H1 (cell line): ENCODE measurements at regions not wholly inside any gene's neighbourhood (a gene's known extent, or its start where the extent isn't known, plus 50 kb on each side); places are given as distances from the start of the nearest gene placed in this dataset.

Experiments used
- CTCF ChIA-PET: fragments of 300-600 bp; sonication (Branson Sonifier 250); formaldehyde crosslinking; loops from one replicate; lab custom pipeline; 2021; ENCODE audit not compliant: partially characterized antibody; lab: Charles Lee
- POLR2A ChIA-PET: fragments of 300-600 bp; sonication (Branson Sonifier 250); formaldehyde crosslinking; loops from one replicate; lab custom pipeline; 2021; ENCODE audit warnings: inconsistent platforms; ENCODE audit not compliant: partially characterized antibody; lab: Charles Lee
- DNase-seq, 2 experiments: peaks; one replicate each; pipeline versions ENCODE4 v3.0.0 to v3.0.0-alpha.2; 2010 to 2022; ENCODE audit warnings: low spot score in 2 of 2, low read depth in 1 of 2, mixed read lengths in 1 of 2
- FAIRE-seq: peaks from 2 replicates; lab custom pipeline; 2011; peaks lifted over from hg19 to GRCh38; lab: Jason Lieb, UNC
- H2AFZ ChIP-seq: 2 replicates; pipeline ENCODE4 v1.8.1; 2012; ENCODE audit warnings: low read length, inconsistent platforms
- H2AK5ac ChIP-seq: 2 replicates; pipeline ENCODE4 v1.6.1; 2013; ENCODE audit warnings: low read depth, low read length
- H2BK120ac ChIP-seq: replicated peaks from 2 replicates; pipeline ENCODE3; 2013; ENCODE audit warnings: low read depth, low read length, inconsistent platforms
- H2BK12ac ChIP-seq: 2 replicates; pipeline ENCODE4 v1.6.1; 2013; ENCODE audit warnings: low read depth, low read length
- H2BK15ac ChIP-seq: 2 replicates; pipeline ENCODE4 v1.6.1; 2013; ENCODE audit warnings: low read length
- H2BK20ac ChIP-seq: 2 replicates; pipeline ENCODE4 v1.6.1; 2013; ENCODE audit warnings: low read length
- H2BK5ac ChIP-seq: 2 replicates; pipeline ENCODE4 v1.6.1; 2013; ENCODE audit warnings: low read depth, low read length
- H3K14ac ChIP-seq: 2 replicates; pipeline ENCODE4 v1.6.1; 2013; ENCODE audit warnings: inconsistent platforms; ENCODE audit not compliant: insufficient read length
- H3K18ac ChIP-seq: 2 replicates; pipeline ENCODE4 v1.6.1; 2013; ENCODE audit warnings: low read length; ENCODE audit errors: extremely low read depth
- H3K23ac ChIP-seq: 2 replicates; pipeline ENCODE4 v1.6.1; 2013; ENCODE audit warnings: inconsistent platforms; ENCODE audit not compliant: insufficient read length
- H3K23me2 ChIP-seq: 2 replicates; pipeline ENCODE4 v1.6.1; 2013; ENCODE audit warnings: low read depth, low read length
- H3K27ac ChIP-seq: 2 replicates; pipeline ENCODE4 v1.6.1; 2011; ENCODE audit warnings: low read depth, low read length, inconsistent platforms
- H3K27me3 ChIP-seq, 4 experiments: replicated peaks in 1 of 4; 1 replicate in 1 of 4; 2 replicates in 3 of 4; pipeline versions ENCODE4 v1.6.1 to v1.8.1; 2011 to 2013; ENCODE audit warnings: low read length in 3 of 4, mild to moderate bottlenecking in 3 of 4, inconsistent platforms in 2 of 4, mixed read lengths in 2 of 4, moderate library complexity in 1 of 4; ENCODE audit not compliant: control insufficient read depth in 3 of 4, insufficient read depth in 3 of 4; ENCODE audit errors: extremely low read depth in 1 of 4
- H3K36me3 ChIP-seq, 4 experiments: 2 replicates each; pipeline versions ENCODE4 v1.6.1 to v1.8.1; 2011 to 2013; ENCODE audit warnings: mild to moderate bottlenecking in 4 of 4, low read length in 3 of 4, moderate library complexity in 2 of 4, control low read depth in 1 of 4, inconsistent platforms in 1 of 4; ENCODE audit not compliant: insufficient read depth in 4 of 4, control insufficient read depth in 2 of 4
- H3K4ac ChIP-seq: replicated peaks from 2 replicates; pipeline ENCODE3; 2013; ENCODE audit warnings: low read length, low read depth, mixed read lengths, inconsistent platforms; ENCODE audit not compliant: insufficient read length
- H3K4me1 ChIP-seq, 4 experiments: replicated peaks in 1 of 4; 1 replicate in 1 of 4; 2 replicates in 3 of 4; pipeline versions ENCODE4 v1.6.1 to v1.8.1; 2011 to 2013; ENCODE audit warnings: low read length in 3 of 4, inconsistent platforms in 2 of 4, mixed read lengths in 1 of 4; ENCODE audit not compliant: insufficient read depth in 4 of 4, control insufficient read depth in 3 of 4
- H3K4me2 ChIP-seq, 2 experiments: 2 replicates each; pipeline versions ENCODE4 v1.6.1 to v1.8.1; 2011 to 2013; ENCODE audit warnings: low read depth in 2 of 2, low read length in 2 of 2, control low read depth in 1 of 2, inconsistent platforms in 1 of 2, mild to moderate bottlenecking in 1 of 2; ENCODE audit not compliant: insufficient read depth in 1 of 2
- H3K4me3 ChIP-seq, 4 experiments: fragments of 200-600, 300-600 bp in 1 of 4; sonication (generic), shearing (Covaris generic), sonication (Bioruptor Twin) in 1 of 4; 2 replicates each; pipeline versions ENCODE4 v1.5.1 to v1.8.1; 2011 to 2016; ENCODE audit warnings: low read length in 4 of 4, low read depth in 3 of 4, control low read depth in 2 of 4, inconsistent platforms in 2 of 4, mild to moderate bottlenecking in 2 of 4, mixed read lengths in 1 of 4, moderate library complexity in 1 of 4; ENCODE audit not compliant: insufficient read depth in 2 of 4; ENCODE audit errors: extremely low read depth in 1 of 4
- H3K56ac ChIP-seq: replicated peaks from 2 replicates; pipeline ENCODE3; 2013; ENCODE audit warnings: low read depth, mild to moderate bottlenecking, mixed read lengths, low read length, inconsistent platforms; ENCODE audit not compliant: insufficient read length
- H3K79me1 ChIP-seq: 2 replicates; pipeline ENCODE4 v1.6.1; 2013; ENCODE audit warnings: low read depth, low read length, control low read depth
- H3K79me2 ChIP-seq, 2 experiments: 2 replicates each; pipeline versions ENCODE4 v1.6.1 to v1.8.1; 2012 to 2013; ENCODE audit warnings: low read length in 2 of 2, mild to moderate bottlenecking in 2 of 2, inconsistent platforms in 1 of 2; ENCODE audit not compliant: insufficient read depth in 2 of 2, control insufficient read depth in 1 of 2
- H3K9ac ChIP-seq, 4 experiments: replicated peaks in 1 of 4; 1 replicate in 1 of 4; 2 replicates in 3 of 4; pipeline versions ENCODE4 v1.6.1 to v1.8.1; 2011 to 2013; ENCODE audit warnings: low read depth in 3 of 4, low read length in 3 of 4, control low read depth in 2 of 4, mild to moderate bottlenecking in 2 of 4, moderate library complexity in 2 of 4, inconsistent platforms in 1 of 4; ENCODE audit errors: extremely low read depth in 1 of 4
- H3K9me3 ChIP-seq, 2 experiments: 2 replicates each; pipeline versions ENCODE4 v1.6.1 to v1.8.1; 2012 to 2013; ENCODE audit warnings: mild to moderate bottlenecking in 2 of 2, moderate library complexity in 2 of 2, control low read depth in 1 of 2, inconsistent platforms in 1 of 2, low read depth in 1 of 2, low read length in 1 of 2, mixed read lengths in 1 of 2; ENCODE audit not compliant: insufficient read depth in 2 of 2
- H4K20me1 ChIP-seq, 2 experiments: replicated peaks in 1 of 2; 2 replicates each; pipeline versions ENCODE3 to v1.8.1; 2011 to 2013; ENCODE audit warnings: inconsistent platforms in 2 of 2, low read length in 2 of 2, mild to moderate bottlenecking in 1 of 2; ENCODE audit not compliant: insufficient read depth in 2 of 2, control insufficient read depth in 1 of 2
- H4K5ac ChIP-seq: 2 replicates; pipeline ENCODE4 v1.6.1; 2013; ENCODE audit warnings: low read length, low read depth, mixed read lengths, inconsistent platforms; ENCODE audit not compliant: insufficient read length
- H4K8ac ChIP-seq: 2 replicates; pipeline ENCODE4 v1.8.0; 2013; ENCODE audit warnings: mild to moderate bottlenecking, moderate library complexity, low read length, inconsistent platforms; ENCODE audit not compliant: insufficient read depth; ENCODE audit errors: extremely low read depth
- H4K91ac ChIP-seq: replicated peaks from 2 replicates; pipeline ENCODE3; 2013; ENCODE audit warnings: low read length, mixed read lengths, inconsistent platforms; ENCODE audit not compliant: insufficient read length
- CBX8 ChIP-seq: fragments of 300-800, 300-1000 bp; sonication (generic); IDR thresholded peaks from 2 replicates; pipeline ENCODE4 v1.7.1; 2016; ENCODE audit warnings: low read depth, low read length, borderline replicate concordance
- CHD1 ChIP-seq: IDR thresholded peaks from 2 replicates; pipeline ENCODE4 v1.6.1; 2012; ENCODE audit warnings: low read depth, low read length, improper control_type of control experiment
- EZH2 ChIP-seq: fragments of 200-600 bp; sonication (generic); IDR thresholded peaks from 2 replicates; pipeline ENCODE4 v1.7.1; 2012; ENCODE audit warnings: low read depth, mild to moderate bottlenecking, moderate library complexity, low read length, inconsistent platforms; ENCODE audit not compliant: severe bottlenecking
- KDM4A ChIP-seq: IDR thresholded peaks from one replicate; pipeline ENCODE4 v1.7.1; 2012; ENCODE audit warnings: low read depth, mild to moderate bottlenecking, moderate library complexity, low read length, inconsistent platforms; ENCODE audit not compliant: severe bottlenecking
- NRF1 ChIP-seq: IDR thresholded peaks from 2 replicates; pipeline ENCODE4 v1.6.1; 2011; ENCODE audit warnings: mild to moderate bottlenecking, low read depth, low read length, improper control_type of control experiment
- POLR2AphosphoS5 ChIP-seq: IDR thresholded peaks from 2 replicates; pipeline ENCODE4 v1.6.1; 2011; ENCODE audit warnings: low read depth, low read length
- WGBS, 2 experiments: shearing (Covaris generic) in 1 of 2; methylation state at CpG; one replicate each; pipeline versions ENCODE4 v1.1.6 to v1.1.7; 2013 to 2015; ENCODE audit warnings: low lambda C conversion rate in 2 of 2, mixed read lengths in 2 of 2, inconsistent platforms in 1 of 2, low coverage in 1 of 2, missing lambda C conversion rate in 1 of 2; ENCODE audit not compliant: insufficient replicate concordance in 2 of 2, insufficient coverage in 1 of 2, insufficient read length in 1 of 2; ENCODE audit errors: extremely low coverage in 1 of 2, missing lambda C conversion rate in 1 of 2; 5-methylcytosine and 5-hydroxymethylcytosine counted together

DNA sequence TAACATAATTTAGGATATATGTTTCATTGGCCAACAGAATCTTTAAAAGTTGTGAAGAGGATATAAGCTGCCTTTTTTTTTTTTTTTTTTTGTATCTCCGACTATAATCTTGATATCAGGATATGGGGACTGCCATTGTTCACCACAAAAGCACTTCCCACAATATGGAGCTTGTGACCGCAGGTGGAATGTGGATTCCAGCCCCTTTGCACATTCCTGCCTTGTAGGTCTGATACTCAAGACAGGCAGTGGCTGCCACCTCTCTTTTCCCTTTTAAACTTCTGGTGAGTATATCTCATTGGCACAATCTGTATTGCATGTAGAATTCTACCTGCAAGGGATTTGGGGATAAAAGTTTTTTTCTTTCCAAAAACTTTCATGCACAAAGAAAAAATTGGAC, 272.7 kb upstream of the VWC2 start:
- FAIRE-seq (no peak), DNase-seq (no peak)
- H3K23ac ChIP-seq = no peak overlapping the region
- no peak overlapping the region for H2BK15ac ChIP-seq
- no peaks in the 10 kb centered on the region for H3K27me3 ChIP-seq
- H2BK5ac ChIP-seq = no peak overlapping the region
- H3K79me1 ChIP-seq = no peaks in the 10 kb centered on the region
- H3K18ac ChIP-seq = no peak overlapping the region
- no peak overlapping the region for H4K8ac ChIP-seq
- no peak overlapping the region for H4K91ac ChIP-seq
- H3K23me2 ChIP-seq = no peaks in the 10 kb centered on the region
- H3K27ac ChIP-seq = no peak overlapping the region
- no peak overlapping the region for H2BK120ac ChIP-seq
- H2BK12ac ChIP-seq = no peak overlapping the region
- H4K20me1 ChIP-seq = no peaks in the 10 kb centered on the region
- no peaks in the 10 kb centered on the region for H3K79me2 ChIP-seq
- no peak overlapping the region for H3K4ac ChIP-seq
- H3K36me3 ChIP-seq = no peaks in the 10 kb centered on the region
- H3K14ac ChIP-seq = no peak overlapping the region
- no peaks in the 10 kb centered on the region; a peak in 1 of 7 replicates for H3K4me1 ChIP-seq
- H3K56ac ChIP-seq = no peak overlapping the region
- 97% methylated on average over 2 of the region's 2 CpGs; no CpG with 5 or more reads in 1 of the 2 experiments for WGBS, 2 experiments
- H3K4me3 ChIP-seq = no peak overlapping the region
- no peaks in the 10 kb centered on the region for H3K9me3 ChIP-seq
- ChIA-PET POLR2A (interaction anchor here (1.0 kb wide), 1 partner anchor 273 kb away, joined by 3 read pairs; no protein-coding TSS in a partner anchor), CTCF (interaction anchor here (0.9 kb wide), 1 partner anchor 104 kb away, joined by 3 read pairs; no protein-coding TSS in a partner anchor)
- H2AFZ ChIP-seq = no peak overlapping the region
- no peak overlapping the region for H2AK5ac ChIP-seq
- H3K4me2 ChIP-seq = no peak overlapping the region
- H4K5ac ChIP-seq = no peak overlapping the region
- H3K9ac ChIP-seq = no peak overlapping the region
- no peak overlapping the region for H2BK20ac ChIP-seq
- no peak for TF ChIP-seq KDM4A
- no peak for TF ChIP-seq CHD1
- no peak for TF ChIP-seq NRF1
- TF ChIP-seq CBX8 = no peak
- TF ChIP-seq POLR2AphosphoS5 = no peak
- TF ChIP-seq EZH2 = no peak
